ENCODE measurements at regions not wholly inside any gene's neighbourhood (a gene's known extent, or its start where the extent isn't known, plus 50 kb on each side); places are given as distances from the start of the nearest gene placed in this dataset.

DNA sequence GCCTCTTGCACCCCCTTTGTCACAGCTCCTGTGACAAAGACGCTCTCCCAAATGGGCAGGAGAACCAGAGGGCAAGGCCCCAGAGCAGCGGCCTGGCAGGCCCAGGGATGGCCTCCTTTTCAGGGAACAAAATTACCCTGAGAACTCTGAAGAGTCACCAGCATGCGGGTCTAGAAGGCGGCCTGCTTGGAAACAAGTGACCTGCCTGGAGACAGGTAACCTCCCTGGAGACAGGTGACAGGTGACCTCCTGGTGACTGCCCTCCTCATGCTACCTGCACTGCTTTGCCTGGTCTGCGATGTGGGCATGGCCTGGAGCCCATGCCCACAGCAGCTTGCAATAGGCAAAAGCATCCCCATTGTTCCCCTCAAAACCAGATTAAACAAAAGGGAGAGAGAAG, 86.5 kb upstream of the ZC3H12A start:
- DNase-seq (ENCODE audit: low spot score) (no peak), ATAC-seq (ENCODE audit: low FRiP score) (no peak)
- TF ChIP-seq, protein P1, sequence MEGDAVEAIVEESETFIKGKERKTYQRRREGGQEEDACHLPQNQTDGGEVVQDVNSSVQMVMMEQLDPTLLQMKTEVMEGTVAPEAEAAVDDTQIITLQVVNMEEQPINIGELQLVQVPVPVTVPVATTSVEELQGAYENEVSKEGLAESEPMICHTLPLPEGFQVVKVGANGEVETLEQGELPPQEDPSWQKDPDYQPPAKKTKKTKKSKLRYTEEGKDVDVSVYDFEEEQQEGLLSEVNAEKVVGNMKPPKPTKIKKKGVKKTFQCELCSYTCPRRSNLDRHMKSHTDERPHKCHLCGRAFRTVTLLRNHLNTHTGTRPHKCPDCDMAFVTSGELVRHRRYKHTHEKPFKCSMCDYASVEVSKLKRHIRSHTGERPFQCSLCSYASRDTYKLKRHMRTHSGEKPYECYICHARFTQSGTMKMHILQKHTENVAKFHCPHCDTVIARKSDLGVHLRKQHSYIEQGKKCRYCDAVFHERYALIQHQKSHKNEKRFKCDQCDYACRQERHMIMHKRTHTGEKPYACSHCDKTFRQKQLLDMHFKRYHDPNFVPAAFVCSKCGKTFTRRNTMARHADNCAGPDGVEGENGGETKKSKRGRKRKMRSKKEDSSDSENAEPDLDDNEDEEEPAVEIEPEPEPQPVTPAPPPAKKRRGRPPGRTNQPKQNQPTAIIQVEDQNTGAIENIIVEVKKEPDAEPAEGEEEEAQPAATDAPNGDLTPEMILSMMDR (IDR thresholded peaks at IDR 0.05) = no peak

DNA sequence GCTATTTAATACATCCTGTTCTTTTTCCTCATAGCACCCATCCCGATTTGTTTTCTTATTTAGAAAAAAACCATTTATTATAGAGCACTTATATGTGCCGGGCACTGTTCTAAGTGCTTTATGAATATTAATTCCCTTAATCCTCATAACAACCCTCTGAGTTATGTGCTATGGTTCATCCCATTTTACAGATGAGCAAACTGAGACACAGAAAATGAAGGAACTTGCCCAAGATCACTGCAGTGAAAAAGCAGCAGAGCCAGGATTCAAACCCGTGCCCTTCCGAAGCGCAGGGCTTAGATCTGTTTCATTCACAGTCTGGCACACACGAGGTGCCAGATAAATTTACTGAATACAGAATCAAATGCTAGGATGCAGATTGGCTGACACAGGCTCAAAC, 85.1 kb upstream of the ZC3H12A start:
- no peak for DNase-seq (ENCODE audit: low spot score)
- no peak for ATAC-seq (ENCODE audit: low FRiP score)
- TF ChIP-seq, protein P1 (IDR thresholded peaks at IDR 0.05) = no peak

DNA sequence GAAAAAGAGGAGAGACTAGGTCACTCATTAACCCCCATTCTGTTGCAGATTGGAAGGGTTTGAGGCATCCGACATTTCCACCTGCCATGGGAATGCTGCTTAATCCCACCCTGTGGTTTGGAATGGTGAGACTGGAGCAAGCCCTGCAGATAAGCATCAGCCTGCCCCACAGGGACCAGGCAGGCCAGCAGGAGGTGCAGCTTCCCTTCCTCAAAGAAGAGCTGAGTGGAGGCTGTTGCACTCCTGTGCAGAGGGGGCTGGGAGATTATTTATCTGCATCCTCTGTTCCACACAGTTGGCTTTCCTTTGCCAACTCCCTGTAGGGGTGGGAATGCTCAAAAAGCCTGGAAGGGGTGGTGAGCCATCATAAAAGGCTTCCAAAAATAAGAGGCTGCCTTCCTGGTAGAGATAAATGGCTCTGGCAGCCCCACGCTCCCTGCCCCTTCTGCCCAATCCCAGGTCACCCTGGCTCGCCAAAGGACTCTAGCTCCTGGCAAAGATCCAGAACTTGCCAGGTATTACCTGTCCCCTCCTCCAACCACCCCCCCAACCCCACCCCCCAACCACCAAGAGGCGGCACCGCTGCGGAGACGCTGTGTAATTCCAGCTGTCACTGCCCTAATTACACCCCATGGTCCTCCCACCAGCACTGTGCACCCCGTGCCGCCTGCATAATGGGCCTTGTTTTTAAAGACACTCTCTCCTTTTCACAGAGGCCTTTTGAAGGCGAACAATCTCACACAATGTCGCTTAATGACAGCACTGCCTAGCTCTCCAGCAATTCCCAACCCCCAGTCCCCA, 83.0 kb upstream of the ZC3H12A start:
- DNase-seq (ENCODE audit: low spot score) (no peak), ATAC-seq (ENCODE audit: low FRiP score) (no peak)
- TF ChIP-seq, protein P1 (IDR thresholded peaks at IDR 0.05) = no peak

DNA sequence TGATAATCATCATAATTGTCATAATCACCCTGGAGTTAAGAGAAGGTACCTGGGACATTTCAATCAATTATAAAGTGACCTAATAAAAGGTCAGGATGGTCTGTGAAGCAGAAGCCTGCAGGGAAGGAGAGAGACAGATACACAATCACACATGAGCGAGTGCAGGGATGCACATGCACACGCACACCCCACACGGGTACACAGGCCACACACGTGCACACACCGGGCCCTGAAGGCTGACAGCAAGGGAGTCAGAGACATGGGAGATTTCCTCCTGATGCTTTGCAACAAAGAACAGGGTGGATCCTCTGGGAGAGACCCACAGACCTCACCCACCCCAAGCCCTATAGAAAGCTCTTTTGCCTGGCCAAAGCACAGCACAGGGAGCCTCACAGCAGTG, 82.3 kb upstream of the ZC3H12A start:
- no peak for DNase-seq (ENCODE audit: low spot score)
- TF ChIP-seq, protein P1 (IDR thresholded peaks at IDR 0.05) = no peak
- no peak for ATAC-seq (ENCODE audit: low FRiP score)

DNA sequence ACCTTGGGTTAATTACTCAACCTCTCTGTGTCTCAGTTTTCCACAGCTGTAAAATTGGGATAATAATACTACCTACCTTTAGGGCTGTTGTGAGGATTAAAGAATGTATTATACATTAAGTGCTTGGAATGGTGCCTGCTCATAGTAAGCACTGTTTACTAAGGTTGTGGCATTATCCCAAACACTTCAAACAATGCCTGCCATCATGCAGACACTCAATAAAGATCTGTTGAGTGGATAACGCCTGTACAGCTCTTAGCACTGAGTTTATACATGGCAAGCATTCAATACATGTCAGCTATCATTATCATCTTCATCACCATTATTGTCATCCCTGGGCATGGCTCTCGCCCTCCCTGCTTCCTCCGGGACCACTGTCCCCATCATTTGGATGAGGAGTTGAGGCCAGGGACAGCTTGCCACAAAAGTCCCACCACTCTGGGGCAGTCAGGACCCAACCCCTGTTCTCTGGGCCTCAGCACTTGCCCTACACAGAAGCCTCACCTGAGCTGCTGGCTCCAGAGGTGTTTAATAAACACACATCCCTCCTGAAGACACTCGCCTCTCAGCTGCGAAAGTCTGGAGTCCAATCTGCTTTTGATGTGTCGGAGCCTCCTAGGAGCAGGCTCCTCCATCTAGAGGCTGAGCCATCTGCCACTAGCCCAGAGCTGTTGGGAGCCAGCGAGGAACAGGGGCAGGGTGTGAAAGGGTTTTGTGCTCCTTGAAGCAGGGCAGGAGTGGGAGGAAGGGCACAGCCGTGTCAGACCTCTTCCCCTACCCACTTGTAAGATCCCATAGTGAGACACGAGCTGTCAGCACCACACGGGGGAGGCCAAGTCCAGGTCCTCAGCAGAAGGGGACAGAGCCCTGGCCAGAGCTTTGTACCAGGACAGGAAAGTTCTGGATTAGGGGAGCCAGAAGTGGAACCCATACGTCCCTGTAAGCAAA, 80.9 kb upstream of the ZC3H12A start:
- TF ChIP-seq, protein P1 (IDR thresholded peaks at IDR 0.05) = no peak
- no peak for ATAC-seq (ENCODE audit: low FRiP score)
- no peak for DNase-seq (ENCODE audit: low spot score)

DNA sequence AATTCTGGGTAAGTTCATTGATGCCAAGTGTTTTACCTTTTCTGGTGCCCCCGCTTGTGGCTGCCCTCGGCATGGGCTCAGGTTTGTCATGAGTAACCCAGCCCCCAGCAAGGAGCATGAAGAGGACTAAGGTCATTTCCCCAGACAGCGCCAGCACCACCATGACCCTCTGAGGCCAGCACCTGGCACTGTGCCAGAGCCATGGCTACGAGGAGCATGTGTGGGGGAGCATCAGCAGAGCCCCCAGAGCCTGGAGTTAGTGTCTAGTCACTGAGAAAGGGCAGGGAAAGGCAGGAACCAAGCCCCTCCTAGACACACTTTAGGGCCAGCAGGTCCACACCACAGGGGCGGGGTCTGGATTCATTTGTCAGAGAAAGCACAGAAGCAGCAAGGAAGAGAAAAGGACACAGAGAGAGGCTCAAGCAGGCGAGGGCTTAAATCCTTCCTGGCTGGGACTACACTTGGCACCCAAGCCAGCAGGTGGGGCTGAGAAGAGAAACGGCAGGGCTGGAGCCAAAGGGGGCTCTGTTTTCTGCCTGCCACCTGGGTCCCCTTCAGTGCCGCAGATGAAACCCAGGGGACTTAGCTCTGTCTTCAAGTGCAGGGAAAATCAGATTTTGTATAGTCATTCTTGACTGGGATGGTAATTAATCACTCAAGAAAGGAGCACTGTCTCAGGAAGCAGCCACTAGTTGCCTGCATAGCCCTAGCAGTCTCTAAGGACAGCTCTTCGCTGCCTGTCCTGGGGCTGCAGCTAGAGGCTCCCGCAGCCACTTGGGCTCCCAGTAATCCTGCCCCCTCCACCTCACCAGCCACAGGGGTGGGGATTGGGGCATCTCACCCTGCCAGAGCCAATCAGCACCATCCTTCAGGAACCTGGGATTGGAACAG, 79.6 kb upstream of the ZC3H12A start:
- DNase-seq (ENCODE audit: low spot score) (no peak), ATAC-seq (ENCODE audit: low FRiP score) (no peak)

More for the DNA sequence above, 79.6 kb upstream of the ZC3H12A start:
- TF ChIP-seq, protein P1 (IDR thresholded peaks at IDR 0.05) = no peak

All from omental fat pad (tissue), 3 donors.